MG63 (cell line): ENCODE measurements at regions not wholly inside any gene's neighbourhood (a gene's known extent, or its start where the extent isn't known, plus 50 kb on each side); places are given as distances from the start of the nearest gene placed in this dataset.

ENCODE experiments used
- DNase-seq: peaks from one replicate; pipeline ENCODE4 v3.0.0-alpha.2; 2020
- H3K27me3 ChIP-seq: fragments of 250-450 bp; sonication (Bioruptor Pico); 2 replicates; pipeline ENCODE4 v1.5.1; 2020; ENCODE audit warnings: mild to moderate bottlenecking, moderate library complexity
- H3K36me3 ChIP-seq: fragments of 250-450 bp; sonication (Bioruptor Pico); 2 replicates; pipeline ENCODE4 v1.5.1; 2020; ENCODE audit warnings: mild to moderate bottlenecking, moderate library complexity
- H3K4me3 ChIP-seq: fragments of 250-450 bp; sonication (Bioruptor Pico); 2 replicates; pipeline ENCODE4 v1.5.1; 2020; ENCODE audit warnings: mild to moderate bottlenecking, moderate library complexity
- H3K9me3 ChIP-seq: fragments of 250-450 bp; sonication (Bioruptor Pico); 2 replicates; pipeline ENCODE4 v1.5.1; 2020; ENCODE audit warnings: mild to moderate bottlenecking, moderate library complexity

- no peaks in the 10 kb centered on the region for H3K9me3 ChIP-seq
- H3K36me3 ChIP-seq = no peaks in the 10 kb centered on the region
- no peak overlapping the region for H3K4me3 ChIP-seq
- no peak for DNase-seq
- no peaks in the 10 kb centered on the region for H3K27me3 ChIP-seq
Measured at GRCh38 chr6:134117409-134117808, 65.0 kb upstream of the SLC2A12 start.

GRCh38 chr6:134115715-134116074 lies 63.3 kb upstream of the SLC2A12 start:
- no peaks in the 10 kb centered on the region for H3K27me3 ChIP-seq
- H3K36me3 ChIP-seq = no peaks in the 10 kb centered on the region
- no peaks in the 10 kb centered on the region for H3K9me3 ChIP-seq
- no peak for DNase-seq
- no peak overlapping the region for H3K4me3 ChIP-seq

- no peaks in the 10 kb centered on the region for H3K9me3 ChIP-seq
- no peak for DNase-seq
- H3K4me3 ChIP-seq = no peak overlapping the region
- no peaks in the 10 kb centered on the region for H3K27me3 ChIP-seq
- no peaks in the 10 kb centered on the region for H3K36me3 ChIP-seq
Measured at GRCh38 chr6:134114918-134115714, 62.7 kb upstream of the SLC2A12 start.

- Histone ChIP-seq H3K27me3 (no peaks in the 10 kb centered on the region), H3K36me3 (no peaks in the 10 kb centered on the region), H3K4me3 (no peak overlapping the region), H3K9me3 (no peaks in the 10 kb centered on the region)
- DNase-seq = no peak
Measured at GRCh38 chr6:134114489-134114888, 62.1 kb upstream of the SLC2A12 start.

GRCh38 chr6:134111726-134112125 lies 59.3 kb upstream of the SLC2A12 start:
- H3K27me3 ChIP-seq = no peaks in the 10 kb centered on the region
- no peaks in the 10 kb centered on the region for H3K9me3 ChIP-seq
- no peak for DNase-seq
- H3K36me3 ChIP-seq = no peaks in the 10 kb centered on the region
- no peak overlapping the region for H3K4me3 ChIP-seq

GRCh38 chr6:134111062-134111677 lies 58.7 kb upstream of the SLC2A12 start:
- no peaks in the 10 kb centered on the region for H3K9me3 ChIP-seq
- peak; percentile 37 for DNase-seq
- no peaks in the 10 kb centered on the region for H3K36me3 ChIP-seq
- no peaks in the 10 kb centered on the region for H3K27me3 ChIP-seq
- H3K4me3 ChIP-seq = no peak overlapping the region

- Histone ChIP-seq H3K27me3 (no peaks in the 10 kb centered on the region), H3K36me3 (no peaks in the 10 kb centered on the region), H3K4me3 (no peak overlapping the region), H3K9me3 (no peaks in the 10 kb centered on the region)
- no peak for DNase-seq
Measured at GRCh38 chr6:134106702-134107101, 54.3 kb upstream of the SLC2A12 start.

GRCh38 chr6:134105940-134106339 lies 53.5 kb upstream of the SLC2A12 start:
- Histone ChIP-seq H3K4me3 (no peak overlapping the region), H3K9me3 (no peaks in the 10 kb centered on the region)

GRCh38 chr6:134103006-134103405 lies 50.6 kb upstream of the SLC2A12 start:
- H3K36me3 ChIP-seq = no peaks in the 10 kb centered on the region
- H3K27me3 ChIP-seq = no peaks in the 10 kb centered on the region
- DNase-seq = no peak
- no peaks in the 10 kb centered on the region for H3K9me3 ChIP-seq
- H3K4me3 ChIP-seq = no peak overlapping the region

More at GRCh38 chr6:134105940-134106339, 53.5 kb upstream of the SLC2A12 start:
- no peaks in the 10 kb centered on the region for H3K36me3 ChIP-seq
- DNase-seq = no peak
- H3K27me3 ChIP-seq = no peaks in the 10 kb centered on the region
